Tibial artery (tissue), 4 donors: ENCODE measurements at regions not wholly inside any gene's neighbourhood (a gene's known extent, or its start where the extent isn't known, plus 50 kb on each side); places are given as distances from the start of the nearest gene placed in this dataset.

Experiments used
- DNase-seq, 2 donors: peaks; one replicate each; pipeline ENCODE4 v3.0.0-alpha.2; 2019
- H3K27ac ChIP-seq, 2 donors: fragments of 200-600 bp; sonication (generic) in 1 of 2; 1 replicate in 1 of 2; 2 replicates in 1 of 2; pipeline ENCODE4 v1.5.1; 2018 to 2019; ENCODE audit warnings: mild to moderate bottlenecking in 1 of 2
- H3K27me3 ChIP-seq, 2 donors: fragments of 200-600 bp; sonication (generic) in 1 of 2; one replicate each; pipeline versions ENCODE4 v1.5.1 to v1.6.0; 2016 to 2019
- H3K36me3 ChIP-seq, 3 donors: fragments of 200-600 bp; sonication (generic) in 2 of 3; one replicate each; pipeline ENCODE4 v1.5.1; 2016 to 2019; ENCODE audit warnings: mild to moderate bottlenecking in 2 of 3
- H3K4me1 ChIP-seq, 4 donors: fragments of 200-600 bp; sonication (generic) in 2 of 4; 1 replicate in 3 of 4; 2 replicates in 1 of 4; pipeline ENCODE4 v1.5.1; 2016 to 2019
- H3K4me3 ChIP-seq, 2 donors: fragments of 200-600 bp; sonication (generic) in 1 of 2; 1 replicate in 1 of 2; 2 replicates in 1 of 2; pipeline ENCODE4 v1.5.1; 2018 to 2019; ENCODE audit warnings: mild to moderate bottlenecking in 2 of 2
- H3K9me3 ChIP-seq, 3 donors: fragments of 200-600 bp; sonication (generic) in 1 of 3; one replicate each; pipeline ENCODE4 v1.5.1; 2016 to 2019
- intact Hi-C: fragments of 100-400 bp; cut with DNase I; formaldehyde crosslinking; loops from one replicate; pipeline ENCODE4 v1.15.0; 2023; ENCODE audit warnings: low total_unique reads
- TF ChIP-seq, protein P1 (sequence below), 2 experiments: fragments of 200-600 bp in 1 of 2; fragments of 450-650 bp in 1 of 2; IDR thresholded peaks; one replicate each; pipeline ENCODE4 v1.5.1; 2017 to 2019; ENCODE audit warnings: antibody characterized with exemption in 2 of 2, mild to moderate bottlenecking in 1 of 2, moderate library complexity in 1 of 2

DNA sequence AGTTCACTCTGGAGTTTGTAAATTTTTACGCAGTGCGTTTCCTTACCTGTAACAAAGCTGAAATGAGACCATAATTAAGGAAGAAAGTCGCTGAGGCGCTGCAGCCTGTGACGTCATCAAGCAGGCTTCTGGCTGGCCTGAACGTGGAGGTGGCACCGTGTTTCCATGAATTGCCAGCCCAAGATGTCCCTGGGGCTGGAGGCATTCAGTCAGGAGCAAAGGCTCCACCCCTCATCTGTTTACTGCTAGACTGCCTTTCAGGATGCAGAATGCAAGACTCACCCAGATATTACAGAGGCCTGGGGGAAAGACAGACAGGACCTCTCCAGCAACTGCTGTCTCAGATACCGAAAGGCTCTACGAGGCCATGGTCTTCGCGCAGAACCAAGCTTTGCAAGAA is 424.6 kb downstream of the TSHZ3 start:
- intact Hi-C loops = no loop called here
- Histone ChIP-seq H3K27me3 (no peaks in the 10 kb centered on the region), H3K4me3 (no peak overlapping the region), H3K36me3 (no peaks in the 10 kb centered on the region), H3K9me3 (peaks cover 0 to 7% (median 3%) of the 10 kb centered on the region in 3 donors), H3K27ac (no peak overlapping the region), H3K4me1 (no peaks in the 10 kb centered on the region)
- TF ChIP-seq, protein P1, sequence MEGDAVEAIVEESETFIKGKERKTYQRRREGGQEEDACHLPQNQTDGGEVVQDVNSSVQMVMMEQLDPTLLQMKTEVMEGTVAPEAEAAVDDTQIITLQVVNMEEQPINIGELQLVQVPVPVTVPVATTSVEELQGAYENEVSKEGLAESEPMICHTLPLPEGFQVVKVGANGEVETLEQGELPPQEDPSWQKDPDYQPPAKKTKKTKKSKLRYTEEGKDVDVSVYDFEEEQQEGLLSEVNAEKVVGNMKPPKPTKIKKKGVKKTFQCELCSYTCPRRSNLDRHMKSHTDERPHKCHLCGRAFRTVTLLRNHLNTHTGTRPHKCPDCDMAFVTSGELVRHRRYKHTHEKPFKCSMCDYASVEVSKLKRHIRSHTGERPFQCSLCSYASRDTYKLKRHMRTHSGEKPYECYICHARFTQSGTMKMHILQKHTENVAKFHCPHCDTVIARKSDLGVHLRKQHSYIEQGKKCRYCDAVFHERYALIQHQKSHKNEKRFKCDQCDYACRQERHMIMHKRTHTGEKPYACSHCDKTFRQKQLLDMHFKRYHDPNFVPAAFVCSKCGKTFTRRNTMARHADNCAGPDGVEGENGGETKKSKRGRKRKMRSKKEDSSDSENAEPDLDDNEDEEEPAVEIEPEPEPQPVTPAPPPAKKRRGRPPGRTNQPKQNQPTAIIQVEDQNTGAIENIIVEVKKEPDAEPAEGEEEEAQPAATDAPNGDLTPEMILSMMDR (IDR thresholded peaks at IDR 0.05) = no peak
- no peak for DNase-seq

DNA sequence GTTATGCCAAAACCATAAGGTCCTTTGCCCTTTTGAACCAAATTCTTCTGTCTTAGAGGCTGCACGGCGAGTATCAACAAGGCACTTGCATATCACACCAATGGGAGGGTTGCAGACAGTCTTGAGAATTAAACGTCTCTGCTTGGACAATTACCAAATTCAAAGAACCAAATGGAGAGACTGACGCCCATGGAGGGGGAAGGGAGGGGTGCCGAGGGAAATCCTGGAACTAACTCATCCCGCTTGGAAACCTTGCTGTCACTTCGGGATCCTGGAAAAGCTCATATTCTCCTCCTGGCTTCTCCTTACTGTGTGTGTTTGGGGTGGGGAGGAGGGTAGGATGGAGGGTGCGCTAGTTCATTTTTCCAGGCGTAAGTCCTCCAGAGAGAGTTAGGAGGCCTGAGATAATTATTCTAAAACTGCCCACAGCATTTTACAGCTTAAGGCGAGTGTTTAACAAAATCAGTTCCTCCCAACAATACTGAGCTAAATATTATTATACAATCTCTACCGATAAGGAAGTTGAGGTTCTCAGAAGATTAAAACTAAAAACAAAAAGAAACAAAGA is 425.1 kb downstream of the TSHZ3 start:
- peaks cover 0 to 7% (median 3%) of the 10 kb centered on the region in 3 donors for H3K9me3 ChIP-seq
- intact Hi-C loops = no loop called here
- no peaks in the 10 kb centered on the region for H3K36me3 ChIP-seq
- H3K27ac ChIP-seq = no peak overlapping the region
- H3K4me1 ChIP-seq = no peaks in the 10 kb centered on the region
- H3K4me3 ChIP-seq = no peak overlapping the region
- no peaks in the 10 kb centered on the region for H3K27me3 ChIP-seq
- DNase-seq = no peak
- TF ChIP-seq, protein P1 (IDR thresholded peaks at IDR 0.05) = no peak

DNA sequence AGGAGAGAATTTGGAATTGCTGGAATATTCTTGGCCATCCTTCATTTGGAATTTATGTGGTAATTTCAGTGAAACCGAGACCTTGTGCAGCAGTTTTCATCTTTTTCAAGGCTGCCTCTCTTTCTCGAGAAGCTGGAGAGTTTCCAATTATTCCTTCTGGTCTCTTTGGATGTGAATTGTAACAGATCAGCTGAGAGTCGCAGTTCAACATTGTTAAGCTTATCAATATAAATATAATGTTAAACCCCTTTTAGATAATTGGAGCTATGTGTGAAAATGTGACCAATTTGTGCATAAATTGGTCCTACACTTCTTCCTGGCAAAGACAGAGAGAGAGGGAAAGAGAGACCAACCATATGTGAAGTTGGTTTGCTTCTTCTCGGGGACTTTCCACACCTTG is 425.6 kb downstream of the TSHZ3 start:
- no peak for DNase-seq
- intact Hi-C loops = no loop called here
- no peaks in the 10 kb centered on the region for H3K36me3 ChIP-seq
- no peaks in the 10 kb centered on the region for H3K4me1 ChIP-seq
- H3K9me3 ChIP-seq = peaks cover 0 to 7% (median 2%) of the 10 kb centered on the region in 3 donors
- H3K27me3 ChIP-seq = no peaks in the 10 kb centered on the region
- no peak overlapping the region for H3K27ac ChIP-seq
- no peak overlapping the region for H3K4me3 ChIP-seq
- TF ChIP-seq, protein P1 (IDR thresholded peaks at IDR 0.05) = no peak

DNA sequence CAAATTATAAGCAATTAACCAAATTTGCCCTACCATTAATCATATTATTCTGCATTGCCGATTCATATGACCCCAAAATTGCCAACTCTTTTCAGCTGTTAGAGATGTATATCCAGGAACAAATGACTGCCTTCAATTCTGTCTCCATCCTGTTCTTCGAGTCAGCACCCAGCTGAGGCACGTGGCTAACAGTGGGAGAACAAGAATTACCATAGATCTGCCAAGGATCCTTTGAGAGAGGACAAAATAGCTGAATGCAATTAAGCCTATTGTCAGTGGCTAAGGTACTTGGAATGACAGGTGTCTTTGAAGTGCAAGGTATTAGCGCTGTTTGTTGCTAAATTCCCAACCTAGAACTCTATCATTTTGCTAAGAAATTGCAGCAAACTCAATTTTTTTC is 426.1 kb downstream of the TSHZ3 start:
- intact Hi-C loops = no loop called here
- no peak for DNase-seq
- TF ChIP-seq, protein P1 (IDR thresholded peaks at IDR 0.05) = no peak

DNA sequence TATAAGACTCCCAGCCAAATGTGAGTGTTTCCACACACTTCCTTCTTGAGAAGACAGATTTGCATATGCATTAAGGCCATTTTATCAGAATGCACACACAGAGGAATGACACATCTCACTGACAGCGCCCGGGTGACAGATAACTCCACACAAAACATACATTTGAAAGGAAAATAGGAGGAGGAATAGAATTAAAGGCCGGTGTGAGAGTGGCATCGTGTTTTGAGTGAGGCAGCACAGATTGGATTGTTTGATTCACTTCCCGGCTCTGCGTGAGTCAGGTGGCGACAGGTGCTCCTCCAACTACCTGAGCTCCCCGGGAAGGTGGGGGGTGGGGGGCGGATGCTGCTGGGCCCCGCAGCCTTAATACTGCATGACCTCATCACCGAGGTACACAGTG is 429.0 kb downstream of the TSHZ3 start:
- TF ChIP-seq, protein P1 (IDR thresholded peaks at IDR 0.05) = no peak
- Histone ChIP-seq H3K27me3 (no peaks in the 10 kb centered on the region), H3K36me3 (no peaks in the 10 kb centered on the region), H3K4me3 (no peak overlapping the region), H3K27ac (no peak overlapping the region), H3K4me1 (no peaks in the 10 kb centered on the region), H3K9me3 (no peaks in the 10 kb centered on the region)
- no peak for DNase-seq
- intact Hi-C loops = no loop called here

More for the DNA sequence above, 426.1 kb downstream of the TSHZ3 start:
- Histone ChIP-seq H3K4me3 (no peak overlapping the region), H3K36me3 (no peaks in the 10 kb centered on the region), H3K27ac (no peak overlapping the region), H3K27me3 (no peaks in the 10 kb centered on the region), H3K4me1 (no peaks in the 10 kb centered on the region), H3K9me3 (peaks cover 0 to 4% (median 0%) of the 10 kb centered on the region in 3 donors)

DNA sequence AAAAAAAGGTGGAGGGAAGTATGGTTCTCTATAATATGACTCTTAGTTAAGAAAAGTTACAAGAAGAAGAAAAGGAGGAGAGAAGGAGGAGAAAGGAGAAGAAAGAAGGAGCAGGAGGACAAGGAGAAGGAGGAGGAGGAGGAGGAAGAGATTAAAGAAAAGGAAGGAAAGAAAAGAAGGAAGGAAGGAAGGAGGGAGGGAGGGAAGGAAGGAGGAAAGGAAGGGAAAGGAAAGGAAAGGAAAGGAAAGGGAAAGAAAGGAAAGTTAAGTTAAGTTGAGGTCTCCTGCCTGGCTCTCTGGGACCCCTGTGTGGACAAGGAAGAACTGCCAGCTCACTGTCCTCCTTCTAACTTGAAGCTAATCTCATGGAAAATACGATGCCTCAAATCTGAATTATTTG is 429.5 kb downstream of the TSHZ3 start:
- Histone ChIP-seq H3K4me1 (no peaks in the 10 kb centered on the region), H3K9me3 (no peaks in the 10 kb centered on the region), H3K4me3 (no peak overlapping the region), H3K27ac (no peak overlapping the region), H3K27me3 (no peaks in the 10 kb centered on the region), H3K36me3 (no peaks in the 10 kb centered on the region)
- intact Hi-C loops = no loop called here
- DNase-seq = no peak
- TF ChIP-seq, protein P1 (IDR thresholded peaks at IDR 0.05) = no peak
